ENCODE measurements at regions not wholly inside any gene's neighbourhood (a gene's known extent, or its start where the extent isn't known, plus 50 kb on each side); places are given as distances from the start of the nearest gene placed in this dataset.

- DNase-seq = no peak
- intact Hi-C loops (cut with micrococcal nuclease; ENCODE audit: unreplicated experiment) = no loop called here
- Histone ChIP-seq H2AFZ (no peak overlapping the region), H3K4me1 (replicated peaks; ENCODE audit: insufficient read depth) (no peaks in the 10 kb centered on the region), H3K27ac (no peak overlapping the region), H3K36me3 (ENCODE audit: low read depth) (no peaks in the 10 kb centered on the region), H3K9me3 (ENCODE audit: insufficient read depth, low read depth) (no peaks in the 10 kb centered on the region), H3K79me2 (ENCODE audit: low read depth) (no peaks in the 10 kb centered on the region), H3K4me2 (no peak overlapping the region), H3K4me3 (no peak overlapping the region), H3F3A (ENCODE audit: insufficient read depth, low read depth) (no peaks in the 10 kb centered on the region), H4K20me1 (ENCODE audit: insufficient read depth) (no peaks in the 10 kb centered on the region), H3K9me2 (ENCODE audit: insufficient read depth) (no peaks in the 10 kb centered on the region), H3K27me3 (ENCODE audit: insufficient read depth, low read depth) (peaks cover 46% of the 10 kb centered on the region)
- ChIA-PET POLR2A (ENCODE audit: unreplicated experiment) (no interaction called here), CTCF (no interaction called here)
- TF ChIP-seq EZH2 (IDR thresholded peaks at IDR 0.05; ENCODE audit: low read depth) = no peak
- no TSS peak for BruUV-seq (replicated peaks)
These were observed 223.8 kb downstream of the THBS2 start for GRCh38 chr6:169029861-169030260.

GRCh38 chr6:169028343-169028742 is 225.3 kb downstream of the THBS2 start:
- Histone ChIP-seq H3K4me3 (no peak overlapping the region), H2AFZ (no peak overlapping the region), H3K9me3 (ENCODE audit: insufficient read depth, low read depth) (no peaks in the 10 kb centered on the region), H3K4me2 (no peak overlapping the region), H3F3A (ENCODE audit: insufficient read depth, low read depth) (no peaks in the 10 kb centered on the region), H3K4me1 (replicated peaks; ENCODE audit: insufficient read depth) (no peaks in the 10 kb centered on the region), H3K27me3 (ENCODE audit: insufficient read depth, low read depth) (peaks cover 46% of the 10 kb centered on the region), H3K79me2 (ENCODE audit: low read depth) (no peaks in the 10 kb centered on the region), H3K9me2 (ENCODE audit: insufficient read depth) (no peaks in the 10 kb centered on the region), H3K27ac (no peak overlapping the region), H3K36me3 (ENCODE audit: low read depth) (no peaks in the 10 kb centered on the region), H4K20me1 (ENCODE audit: insufficient read depth) (no peaks in the 10 kb centered on the region)
- DNase-seq = no peak
- CTCF ChIA-PET = no interaction called here
- BruUV-seq (replicated peaks) = no TSS peak
- POLR2A ChIA-PET (ENCODE audit: unreplicated experiment) = no interaction called here
- no peak for TF ChIP-seq EZH2 (IDR thresholded peaks at IDR 0.05; ENCODE audit: low read depth)
- TF ChIP-seq CTCF (conservative IDR thresholded peaks at IDR 0.05) = no peak
- intact Hi-C loops (cut with micrococcal nuclease; ENCODE audit: unreplicated experiment) = no loop called here

- no peak overlapping the region for H2AFZ ChIP-seq
- DNase-seq = no peak
- CTCF ChIA-PET = no interaction called here
- POLR2A ChIA-PET (ENCODE audit: unreplicated experiment) = no interaction called here
- H3K9me2 ChIP-seq (ENCODE audit: insufficient read depth) = no peaks in the 10 kb centered on the region
- H3K4me1 ChIP-seq (replicated peaks; ENCODE audit: insufficient read depth) = no peaks in the 10 kb centered on the region
- H4K20me1 ChIP-seq (ENCODE audit: insufficient read depth) = no peaks in the 10 kb centered on the region
- no peak for TF ChIP-seq EZH2 (IDR thresholded peaks at IDR 0.05; ENCODE audit: low read depth)
- TF ChIP-seq CTCF (conservative IDR thresholded peaks at IDR 0.05) = no peak
- H3F3A ChIP-seq (ENCODE audit: insufficient read depth, low read depth) = no peaks in the 10 kb centered on the region
- BruUV-seq (replicated peaks) = no TSS peak
- H3K4me2 ChIP-seq = no peak overlapping the region
- H3K27me3 ChIP-seq (ENCODE audit: insufficient read depth, low read depth) = peaks cover 66% of the 10 kb centered on the region
- intact Hi-C loops (cut with micrococcal nuclease; ENCODE audit: unreplicated experiment) = no loop called here
- no peaks in the 10 kb centered on the region for H3K79me2 ChIP-seq (ENCODE audit: low read depth)
- no peak overlapping the region for H3K4me3 ChIP-seq
- no peaks in the 10 kb centered on the region for H3K9me3 ChIP-seq (ENCODE audit: insufficient read depth, low read depth)
- H3K27ac ChIP-seq = no peak overlapping the region
- no peaks in the 10 kb centered on the region for H3K36me3 ChIP-seq (ENCODE audit: low read depth)
These were observed 227.5 kb downstream of the THBS2 start for GRCh38 chr6:169026175-169026574.

GRCh38 chr6:169024047-169024660 is 229.5 kb downstream of the THBS2 start:
- Histone ChIP-seq H3F3A (ENCODE audit: insufficient read depth, low read depth) (no peaks in the 10 kb centered on the region), H3K4me3 (no peak overlapping the region), H3K36me3 (ENCODE audit: low read depth) (no peaks in the 10 kb centered on the region), H3K9me2 (ENCODE audit: insufficient read depth) (no peaks in the 10 kb centered on the region), H3K27ac (no peak overlapping the region), H4K20me1 (ENCODE audit: insufficient read depth) (no peaks in the 10 kb centered on the region), H3K27me3 (ENCODE audit: insufficient read depth, low read depth) (peaks cover 57% of the 10 kb centered on the region), H3K9me3 (ENCODE audit: insufficient read depth, low read depth) (no peaks in the 10 kb centered on the region), H3K4me1 (replicated peaks; ENCODE audit: insufficient read depth) (no peaks in the 10 kb centered on the region), H3K79me2 (ENCODE audit: low read depth) (no peaks in the 10 kb centered on the region), H3K4me2 (no peak overlapping the region), H2AFZ (no peak overlapping the region)
- TF ChIP-seq CTCF (conservative IDR thresholded peaks at IDR 0.05) = no peak
- no peak for TF ChIP-seq EZH2 (IDR thresholded peaks at IDR 0.05; ENCODE audit: low read depth)
- no peak for DNase-seq
- ChIA-PET POLR2A (ENCODE audit: unreplicated experiment) (no interaction called here), CTCF (no interaction called here)
- intact Hi-C loops (cut with micrococcal nuclease; ENCODE audit: unreplicated experiment) = no loop called here
- BruUV-seq (replicated peaks) = no TSS peak
